C4-2B (cell line): ENCODE measurements at regions not wholly inside any gene's neighbourhood (a gene's known extent, or its start where the extent isn't known, plus 50 kb on each side); places are given as distances from the start of the nearest gene placed in this dataset.

Source experiments
- H3K27ac ChIP-seq: fragments of 450-650 bp; 2 replicates; pipeline ENCODE4 v1.5.1; 2017
- ZFX ChIP-seq: fragments of 450-650 bp; IDR thresholded peaks from 2 replicates; pipeline ENCODE4 v1.6.1; 2017
- TF ChIP-seq, protein P1 (sequence below): fragments of 450-650 bp; conservative IDR thresholded peaks from 2 replicates; pipeline ENCODE4 v1.5.1; 2017; ENCODE audit warnings: mild to moderate bottlenecking

DNA sequence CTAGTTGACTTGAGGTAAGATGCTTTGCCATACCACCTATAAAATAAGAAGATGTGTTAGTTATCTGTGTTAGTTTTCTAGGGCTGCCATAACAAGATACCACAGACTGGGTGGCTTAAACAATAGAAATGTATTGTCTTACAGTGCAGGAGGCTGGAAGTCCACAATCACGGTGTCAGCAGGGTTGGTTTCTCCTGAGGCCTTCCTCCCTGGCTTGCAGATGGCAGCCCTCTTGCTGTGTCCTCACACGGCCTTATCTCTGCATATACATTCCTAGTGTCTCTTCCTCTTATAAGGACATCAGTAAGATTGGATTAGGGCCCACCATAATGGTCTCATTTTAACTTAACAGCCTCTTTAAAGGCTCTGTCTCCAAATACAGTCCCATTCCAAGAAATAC, 192.1 kb downstream of the GATA3 start:
- TF ChIP-seq, protein P1, sequence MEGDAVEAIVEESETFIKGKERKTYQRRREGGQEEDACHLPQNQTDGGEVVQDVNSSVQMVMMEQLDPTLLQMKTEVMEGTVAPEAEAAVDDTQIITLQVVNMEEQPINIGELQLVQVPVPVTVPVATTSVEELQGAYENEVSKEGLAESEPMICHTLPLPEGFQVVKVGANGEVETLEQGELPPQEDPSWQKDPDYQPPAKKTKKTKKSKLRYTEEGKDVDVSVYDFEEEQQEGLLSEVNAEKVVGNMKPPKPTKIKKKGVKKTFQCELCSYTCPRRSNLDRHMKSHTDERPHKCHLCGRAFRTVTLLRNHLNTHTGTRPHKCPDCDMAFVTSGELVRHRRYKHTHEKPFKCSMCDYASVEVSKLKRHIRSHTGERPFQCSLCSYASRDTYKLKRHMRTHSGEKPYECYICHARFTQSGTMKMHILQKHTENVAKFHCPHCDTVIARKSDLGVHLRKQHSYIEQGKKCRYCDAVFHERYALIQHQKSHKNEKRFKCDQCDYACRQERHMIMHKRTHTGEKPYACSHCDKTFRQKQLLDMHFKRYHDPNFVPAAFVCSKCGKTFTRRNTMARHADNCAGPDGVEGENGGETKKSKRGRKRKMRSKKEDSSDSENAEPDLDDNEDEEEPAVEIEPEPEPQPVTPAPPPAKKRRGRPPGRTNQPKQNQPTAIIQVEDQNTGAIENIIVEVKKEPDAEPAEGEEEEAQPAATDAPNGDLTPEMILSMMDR = no peak
- no peak for TF ChIP-seq ZFX
- H3K27ac ChIP-seq = no peak overlapping the region; the same call in 1 of the 2 replicates

DNA sequence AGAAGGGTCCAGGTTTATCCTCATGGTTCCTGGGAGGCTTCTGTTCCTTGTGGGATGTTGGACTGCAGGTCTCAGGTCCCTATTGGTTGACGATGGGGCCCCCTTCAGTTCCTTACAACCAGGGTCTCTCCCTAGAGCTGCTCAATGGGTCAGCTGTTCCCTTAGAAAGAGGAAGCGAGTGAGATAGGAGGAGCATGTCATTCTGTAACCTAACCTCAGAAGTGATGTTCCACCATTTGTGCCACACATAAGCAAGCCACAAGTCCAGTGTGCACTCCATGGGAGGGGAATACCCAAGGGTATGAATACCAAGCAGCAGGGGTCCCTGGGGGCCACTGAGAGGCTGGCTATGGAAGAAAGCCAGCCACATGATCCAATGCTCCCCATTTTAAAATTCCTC, 192.7 kb downstream of the GATA3 start:
- H3K27ac ChIP-seq = no peak overlapping the region
- no peak for TF ChIP-seq ZFX
- TF ChIP-seq, protein P1 = no peak

DNA sequence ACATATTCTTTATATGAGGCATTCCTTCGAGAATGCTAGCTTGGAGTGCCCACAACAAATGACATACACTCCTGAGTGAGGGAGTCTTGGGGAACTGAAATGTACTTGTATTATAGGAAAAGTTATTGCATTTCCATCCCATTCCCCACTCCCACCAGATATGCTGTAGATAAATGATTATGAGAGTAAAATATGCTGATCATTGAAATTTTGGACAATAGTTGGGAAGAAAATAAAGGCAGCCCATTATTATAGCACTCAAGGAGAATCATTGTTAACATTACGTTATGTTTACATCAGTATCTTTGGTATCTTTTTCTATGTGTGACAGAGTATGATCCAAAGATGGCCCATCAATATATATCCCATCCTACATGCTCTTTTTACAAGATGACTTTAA, 194.4 kb downstream of the GATA3 start:
- no peak overlapping the region for H3K27ac ChIP-seq
- TF ChIP-seq, protein P1 = no peak
- no peak for TF ChIP-seq ZFX

DNA sequence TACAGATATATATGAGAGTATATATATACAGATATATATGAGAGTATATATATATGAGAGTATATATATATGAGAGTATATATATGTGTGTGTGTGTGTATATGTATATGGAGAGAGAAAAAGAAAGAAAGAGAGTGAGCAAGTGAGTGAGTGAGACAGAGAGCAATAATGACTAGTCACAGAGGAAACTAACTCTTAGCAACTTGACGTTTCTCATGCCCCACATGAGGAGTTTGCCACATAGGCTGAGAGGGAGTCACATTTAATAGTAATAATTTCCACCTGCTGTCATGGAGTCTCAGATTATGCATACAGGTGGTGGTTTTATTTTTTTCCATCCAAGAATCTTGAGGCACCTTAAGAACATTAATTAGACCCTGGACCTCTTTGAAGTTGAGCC, 199.9 kb downstream of the GATA3 start:
- H3K27ac ChIP-seq = no peak overlapping the region
- TF ChIP-seq ZFX = no peak
- TF ChIP-seq, protein P1 = no peak

DNA sequence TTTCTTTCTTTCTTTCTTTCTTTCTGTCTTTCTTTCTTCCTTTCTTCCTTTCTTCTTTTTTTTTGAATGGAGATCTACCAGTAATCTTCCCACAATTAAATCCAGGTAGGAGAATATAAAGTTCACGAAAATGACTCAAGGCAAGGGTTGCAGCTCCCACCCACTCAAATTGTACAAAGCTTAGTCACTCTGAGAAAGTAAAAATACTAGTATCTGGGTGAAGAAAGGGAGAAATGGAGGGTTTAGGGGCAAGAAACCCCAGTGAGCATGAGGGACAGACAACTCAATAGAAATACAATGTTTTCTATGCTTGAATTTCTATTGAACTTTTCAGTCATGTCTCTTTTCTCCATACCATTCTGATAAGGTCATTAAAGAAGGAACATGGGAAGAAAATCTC, 200.8 kb downstream of the GATA3 start:
- no peak overlapping the region for H3K27ac ChIP-seq
- TF ChIP-seq, protein P1 = no peak
- no peak for TF ChIP-seq ZFX

DNA sequence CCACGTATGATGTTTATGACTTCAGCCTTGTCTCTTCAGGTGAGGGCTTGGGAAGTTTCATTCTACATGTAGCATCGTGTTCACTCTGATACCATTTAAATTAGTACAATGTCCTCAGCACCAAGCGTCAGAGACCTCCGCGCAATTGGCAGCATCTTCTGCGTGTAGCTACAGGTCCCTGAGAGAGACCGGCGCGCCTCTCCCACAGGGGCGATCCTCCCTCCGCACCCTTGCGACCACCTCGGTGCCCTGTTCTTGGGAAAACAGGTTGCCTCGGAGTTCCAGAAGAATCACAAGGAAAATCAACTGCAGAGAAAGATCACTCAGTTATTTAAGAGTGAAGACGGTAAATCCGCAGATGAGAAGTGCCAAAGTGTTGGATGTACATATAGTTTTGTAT, 206.2 kb downstream of the GATA3 start:
- H3K27ac ChIP-seq = no peak overlapping the region
- no peak for TF ChIP-seq ZFX
- TF ChIP-seq, protein P1 = no peak

DNA sequence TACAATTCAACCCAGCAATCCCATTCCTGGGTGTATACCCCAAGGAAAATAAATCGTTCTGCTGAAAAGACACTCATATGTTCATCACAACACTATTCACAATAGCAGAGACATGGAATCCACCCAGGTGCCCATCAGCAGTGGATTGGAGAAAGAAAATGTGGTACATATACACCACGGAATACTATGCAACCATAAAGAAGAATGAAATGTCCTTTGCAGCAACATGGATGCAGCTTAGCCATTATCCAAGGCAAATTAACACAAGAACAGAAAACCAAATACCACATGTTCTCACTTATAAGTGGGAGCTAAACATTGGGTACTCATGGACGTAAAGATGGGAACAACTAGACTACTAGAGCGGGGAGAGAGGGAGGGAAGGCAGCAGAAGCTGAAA, 207.8 kb downstream of the GATA3 start:
- H3K27ac ChIP-seq = no peak overlapping the region
- no peak for TF ChIP-seq ZFX
- TF ChIP-seq, protein P1 = no peak
